ENCODE measurements at regions not wholly inside any gene's neighbourhood (a gene's known extent, or its start where the extent isn't known, plus 50 kb on each side); places are given as distances from the start of the nearest gene placed in this dataset.
"Not testable (repeated sequence)": the region's sequence is repeated elsewhere in the genome, so short reads cannot be mapped to it uniquely, and the experiment has no call there.

- no peak overlapping the region for H2BK5ac ChIP-seq (ENCODE audit: low read depth, low read length, poor library complexity, severe bottlenecking)
- CTCF ChIA-PET = no interaction called here
- no peak overlapping the region for H2BK120ac ChIP-seq (ENCODE audit: low read depth, low read length)
- no peak overlapping the region for H2BK15ac ChIP-seq (ENCODE audit: low read depth, low read length)
- no peak overlapping the region for H3K4me3 ChIP-seq (ENCODE audit: insufficient read depth, low read depth, low read length)
- dilution Hi-C loops (cut with HindIII; ENCODE audit: low sequenced_read_pairs, unreplicated experiment) = no loop called here
- no peak overlapping the region for H2AFZ ChIP-seq (replicated peaks; ENCODE audit: low read length, poor library complexity)
- no peak for ATAC-seq (ENCODE audit: low read depth)
- no peak overlapping the region for H4K8ac ChIP-seq (ENCODE audit: low read depth in 2 of 2, low read length in 2 of 2)
- H3K4me1 ChIP-seq (ENCODE audit: control insufficient read depth, insufficient read depth, low read length) = no peaks in the 10 kb centered on the region
- no peaks in the 10 kb centered on the region for H3K27me3 ChIP-seq (ENCODE audit: control insufficient read depth, insufficient read depth, low read length)
- H3K9ac ChIP-seq (ENCODE audit: low read depth, low read length) = no peak overlapping the region
- no peak overlapping the region for H2AK9ac ChIP-seq (replicated peaks; ENCODE audit: low read depth, low read length, poor library complexity)
- H3K27ac ChIP-seq (ENCODE audit: insufficient read depth, low read length) = no peak overlapping the region
- TF ChIP-seq BHLHE40 (IDR thresholded peaks at IDR 0.05; ENCODE audit: low read depth, low read length) = no peak
- no peak overlapping the region for H4K91ac ChIP-seq (ENCODE audit: insufficient read depth, low read depth, low read length)
- intact Hi-C loops (cut with micrococcal nuclease) = no loop called here
- no peak overlapping the region for H3K14ac ChIP-seq (replicated peaks; ENCODE audit: low read depth, low read length)
- no peak overlapping the region for H2BK20ac ChIP-seq (ENCODE audit: low read depth, low read length)
- H3K79me1 ChIP-seq (ENCODE audit: low read depth in 1 of 2, low read length in 2 of 2) = no peaks in the 10 kb centered on the region
- no peak overlapping the region for H3K4me2 ChIP-seq (ENCODE audit: low read depth, low read length)
- H4K20me1 ChIP-seq (ENCODE audit: insufficient read depth, low read length) = no peaks in the 10 kb centered on the region
- H3K56ac ChIP-seq (ENCODE audit: extremely low read depth, insufficient read depth, low read length) = no peak overlapping the region
- DNase-seq = no peak
- H3K9me1 ChIP-seq (ENCODE audit: insufficient read depth, low read length) = no peaks in the 10 kb centered on the region
- no peak overlapping the region for H3K23ac ChIP-seq (ENCODE audit: low read depth, low read length)
- H4K5ac ChIP-seq (ENCODE audit: low read depth, low read length) = no peak overlapping the region
- H2AK5ac ChIP-seq (ENCODE audit: low read depth, low read length) = no peak overlapping the region
- H3K9me3 ChIP-seq (ENCODE audit: control insufficient read depth, insufficient read depth, low read length) = peaks cover 7% of the 10 kb centered on the region; the same call in 1 of the 2 replicates
- BruUV-seq (replicated peaks) = no TSS peak
- WGBS, 2 experiments (ENCODE audit: extremely low coverage in 2 of 2, insufficient read length in 1 of 2) = no CpG with 5 or more reads among the region's 5 CpGs
- no peaks in the 10 kb centered on the region for H3K36me3 ChIP-seq (ENCODE audit: control insufficient read depth, insufficient read depth, low read length)
- in situ Hi-C loops (cut with MboI; ENCODE audit: low sequenced_read_pairs) = no loop called here
- POLR2A ChIA-PET (ENCODE audit: unreplicated experiment) = no interaction called here
- no peak overlapping the region for H3K4ac ChIP-seq (ENCODE audit: low read depth, low read length)
- H3K18ac ChIP-seq (ENCODE audit: low read depth, low read length) = no peak overlapping the region
Observed at GRCh38 chr19:30113186-30113585, 171.1 kb downstream of the URI1 start.

DNA sequence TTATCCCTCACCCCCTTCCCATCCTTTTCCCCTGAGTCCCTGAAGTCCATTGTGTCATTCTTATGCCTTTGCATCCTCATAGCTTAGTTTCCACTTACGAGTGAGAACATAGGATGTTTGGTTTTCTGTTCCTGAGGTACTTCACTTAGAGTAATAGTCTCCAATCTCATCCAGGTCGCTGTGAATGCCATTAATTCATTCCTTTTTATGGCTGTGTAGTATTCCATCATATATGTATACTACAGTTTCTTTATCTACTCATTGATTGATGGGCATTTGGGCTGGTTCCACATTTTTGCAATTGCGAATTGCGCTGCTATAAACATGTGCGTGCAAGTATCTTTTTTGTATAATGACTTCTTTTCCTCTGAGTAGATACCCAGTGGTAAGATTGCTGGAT lies 172.1 kb downstream of the URI1 start:
- not testable (repeated sequence) for H3K18ac ChIP-seq (ENCODE audit: low read depth, low read length)

More for the DNA sequence above, 172.1 kb downstream of the URI1 start:
- H3K9ac ChIP-seq (ENCODE audit: low read depth, low read length); H3K4ac ChIP-seq (ENCODE audit: low read depth, low read length); H2BK15ac ChIP-seq (ENCODE audit: low read depth, low read length); H2AK5ac ChIP-seq (ENCODE audit: low read depth, low read length); H3K36me3 ChIP-seq (ENCODE audit: control insufficient read depth, insufficient read depth, low read length); H4K20me1 ChIP-seq (ENCODE audit: insufficient read depth, low read length); H3K23ac ChIP-seq (ENCODE audit: low read depth, low read length); H3K14ac ChIP-seq (replicated peaks; ENCODE audit: low read depth, low read length); H3K27me3 ChIP-seq (ENCODE audit: control insufficient read depth, insufficient read depth, low read length); dilution Hi-C loops (cut with HindIII; ENCODE audit: low sequenced_read_pairs, unreplicated experiment); H2BK5ac ChIP-seq (ENCODE audit: low read depth, low read length, poor library complexity, severe bottlenecking); H3K56ac ChIP-seq (ENCODE audit: extremely low read depth, insufficient read depth, low read length); ATAC-seq (ENCODE audit: low read depth); H3K4me2 ChIP-seq (ENCODE audit: low read depth, low read length); H4K5ac ChIP-seq (ENCODE audit: low read depth, low read length); H2BK120ac ChIP-seq (ENCODE audit: low read depth, low read length); H3K27ac ChIP-seq (ENCODE audit: insufficient read depth, low read length); H3K79me1 ChIP-seq (ENCODE audit: low read depth in 1 of 2, low read length in 2 of 2); H4K8ac ChIP-seq (ENCODE audit: low read depth in 2 of 2, low read length in 2 of 2); DNase-seq; POLR2A ChIA-PET (ENCODE audit: unreplicated experiment); H2AFZ ChIP-seq (replicated peaks; ENCODE audit: low read length, poor library complexity); H3K9me1 ChIP-seq (ENCODE audit: insufficient read depth, low read length); H3K4me1 ChIP-seq (ENCODE audit: control insufficient read depth, insufficient read depth, low read length); H3K4me3 ChIP-seq (ENCODE audit: insufficient read depth, low read depth, low read length); H2BK20ac ChIP-seq (ENCODE audit: low read depth, low read length); BruUV-seq (replicated peaks); H2AK9ac ChIP-seq (replicated peaks; ENCODE audit: low read depth, low read length, poor library complexity); CTCF ChIA-PET; in situ Hi-C loops (cut with MboI; ENCODE audit: low sequenced_read_pairs); intact Hi-C loops (cut with micrococcal nuclease); H4K91ac ChIP-seq (ENCODE audit: insufficient read depth, low read depth, low read length): not testable (repeated sequence)
- WGBS, 2 experiments (ENCODE audit: extremely low coverage in 2 of 2, insufficient read length in 1 of 2) = no CpG with 5 or more reads among the region's 5 CpGs
- H3K9me3 ChIP-seq (ENCODE audit: control insufficient read depth, insufficient read depth, low read length) = peaks cover 10% of the 10 kb centered on the region; the same call in 1 of the 2 replicates

Measured in IMR-90 (cell line).